GM12878 (cell line): ENCODE measurements at regions not wholly inside any gene's neighbourhood (a gene's known extent, or its start where the extent isn't known, plus 50 kb on each side); places are given as distances from the start of the nearest gene placed in this dataset.

Experiments used
- ATAC-seq: fragments of 200-7000 bp; cut with Tn5 transposase; 3 replicates; pipeline ENCODE4 v1.9.1; 2020; ENCODE audit warnings: mild to moderate bottlenecking, moderate library complexity
- BruUV-seq: library from RNA; stranded (reverse); fragments of 400-500 nt; replicated peaks from 2 replicates; lab custom pipeline; 2021; lab: Mats Ljungman, UMichigan
- CTCF ChIA-PET: fragments of 300-600 bp; sonication (Branson Sonifier 250); formaldehyde crosslinking; extraction: SDS; loops from one replicate; lab custom pipeline; 2021; ENCODE audit warnings: inconsistent platforms; lab: Yijun Ruan, JAX
- POLR2A ChIA-PET: fragments of 350-600 bp; formaldehyde crosslinking; extraction: SDS; loops from one replicate; lab custom pipeline; 2021; ENCODE audit warnings: inconsistent platforms; lab: Charles Lee
- RAD21 ChIA-PET: fragments of 300-600 bp; sonication (Branson Sonifier 250); formaldehyde crosslinking; loops from one replicate; lab custom pipeline; 2023; ENCODE audit warnings: antibody characterized with exemption; ENCODE audit not compliant: unreplicated experiment; lab: Charles Lee
- SMC1A ChIA-PET: fragments of 300-600 bp; sonication (Branson Sonifier 250); formaldehyde crosslinking; loops from one replicate; lab custom pipeline; 2023; ENCODE audit not compliant: unreplicated experiment, uncharacterized antibody; lab: Charles Lee
- DNase-seq: peaks from one replicate; pipeline ENCODE4 v3.0.0-alpha.2; 2011; ENCODE audit warnings: low read depth, low spot score
- FAIRE-seq: peaks from 3 replicates; lab custom pipeline; 2011; peaks lifted over from hg19 to GRCh38; lab: Jason Lieb, UNC
- H2AFZ ChIP-seq: 2 replicates; pipeline ENCODE4 v1.6.0; 2011; ENCODE audit warnings: low read depth, low read length, control low read depth; ENCODE audit not compliant: control insufficient read depth
- H3K27ac ChIP-seq: 2 replicates; pipeline ENCODE4 v1.5.1; 2011; ENCODE audit warnings: control low read depth; ENCODE audit not compliant: control insufficient read depth, insufficient read depth
- H3K27me3 ChIP-seq, 2 experiments: replicated peaks in 1 of 2; 2 replicates each; pipeline versions ENCODE4 v1.6.0 to v1.6.1; 2011; ENCODE audit warnings: low read length in 1 of 2; ENCODE audit not compliant: control insufficient read depth in 2 of 2, insufficient read depth in 2 of 2
- H3K36me3 ChIP-seq, 2 experiments: 2 replicates each; pipeline ENCODE4 v1.5.1; 2011; ENCODE audit warnings: low read length in 1 of 2; ENCODE audit not compliant: control insufficient read depth in 2 of 2, insufficient read depth in 2 of 2
- H3K4me1 ChIP-seq: 2 replicates; pipeline ENCODE4 v1.6.1; 2011; ENCODE audit warnings: mild to moderate bottlenecking, low read length, moderate library complexity, mixed read lengths; ENCODE audit not compliant: control insufficient read depth, insufficient read depth
- H3K4me2 ChIP-seq: 2 replicates; pipeline ENCODE4 v1.6.0; 2011; ENCODE audit warnings: control low read depth; ENCODE audit not compliant: control insufficient read depth, insufficient read depth
- H3K4me3 ChIP-seq: fragments of 200-600 bp; sonication (generic); 2 replicates; pipeline ENCODE4 v1.5.1; 2016
- H3K79me2 ChIP-seq: 2 replicates; pipeline ENCODE4 v1.6.0; 2011; ENCODE audit warnings: low read length; ENCODE audit not compliant: control insufficient read depth, insufficient read depth
- H3K9ac ChIP-seq: 2 replicates; pipeline ENCODE4 v1.8.0; 2011; ENCODE audit warnings: low read length, control low read depth, mixed read lengths; ENCODE audit not compliant: control insufficient read depth, insufficient read depth
- H3K9me3 ChIP-seq: replicated peaks from 3 replicates; pipeline ENCODE4 v1.5.1; 2011; ENCODE audit warnings: mild to moderate bottlenecking, low read length; ENCODE audit not compliant: control insufficient read depth, insufficient read depth
- H4K20me1 ChIP-seq: 2 replicates; pipeline ENCODE4 v1.6.0; 2011; ENCODE audit not compliant: control insufficient read depth, insufficient read depth
- BCLAF1 ChIP-seq: fragments of 450-650 bp; IDR thresholded peaks from 2 replicates; pipeline ENCODE4 v1.6.1; 2017; ENCODE audit warnings: antibody characterized with exemption, mild to moderate bottlenecking, moderate library complexity
- CBX5 ChIP-seq: sonication (generic); IDR thresholded peaks from 2 replicates; pipeline ENCODE4 v1.6.1; 2016; ENCODE audit warnings: low read depth, moderate library complexity, mild to moderate bottlenecking, inconsistent platforms
- EP300 ChIP-seq, 2 experiments: fragments of 150-350 bp in 1 of 2; IDR thresholded peaks; 2 replicates each; pipeline ENCODE4 v1.6.1; 2011 to 2012; ENCODE audit warnings: low read depth in 2 of 2, low read length in 2 of 2, borderline replicate concordance in 1 of 2, improper control_type of control experiment in 1 of 2, inconsistent platforms in 1 of 2; ENCODE audit not compliant: control insufficient read depth in 1 of 2
- MAX ChIP-seq: IDR thresholded peaks from 2 replicates; pipeline ENCODE4 v1.6.1; 2012; ENCODE audit warnings: low read depth, low read length, improper control_type of control experiment
- MLLT1 ChIP-seq: fragments of 450-650 bp; IDR thresholded peaks from 2 replicates; pipeline ENCODE4 v1.6.1; 2016; ENCODE audit warnings: mild to moderate bottlenecking
- RB1 ChIP-seq: fragments of 450-650 bp; formaldehyde crosslinking; IDR thresholded peaks from 2 replicates; pipeline ENCODE4 v1.6.1; 2017; ENCODE audit warnings: mild to moderate bottlenecking, borderline replicate concordance
- SMARCA5 ChIP-seq: fragments of 450-650 bp; IDR thresholded peaks from 2 replicates; pipeline ENCODE4 v1.6.1; 2017; ENCODE audit warnings: mild to moderate bottlenecking
- SREBF1 ChIP-seq: IDR thresholded peaks from 2 replicates; pipeline ENCODE4 v1.6.1; 2012; ENCODE audit warnings: mild to moderate bottlenecking, low read length
- STAT3 ChIP-seq: IDR thresholded peaks from 2 replicates; pipeline ENCODE4 v1.6.1; 2011; ENCODE audit warnings: low read depth, low read length, improper control_type of control experiment
- ZBTB4 ChIP-seq: fragments of 450-650 bp; formaldehyde crosslinking; IDR thresholded peaks from 2 replicates; pipeline ENCODE4 v1.4.0; 2022; ENCODE audit warnings: mild to moderate bottlenecking, moderate library complexity
- in situ Hi-C: fragments of 300-500 bp; cut with MboI; formaldehyde crosslinking; loops from 9 replicates; pipeline ENCODE4 v1.14.3; 2018; ENCODE audit warnings: mixed read lengths
- intact Hi-C: fragments of 100-400 bp; cut with micrococcal nuclease; formaldehyde crosslinking; loops from one replicate; pipeline ENCODE4 v1.14.2; 2022; ENCODE audit not compliant: unreplicated experiment

GRCh38 chr11:42043312-42043711, 583.9 kb upstream of the LRRC4C start:
- ChIA-PET POLR2A (no interaction called here), CTCF (no interaction called here), SMC1A (no interaction called here), RAD21 (no interaction called here)
- Histone ChIP-seq H3K27me3 (no peaks in the 10 kb centered on the region), H3K4me2 (no peak overlapping the region), H3K36me3 (no peaks in the 10 kb centered on the region), H3K4me1 (no peaks in the 10 kb centered on the region), H3K27ac (no peak overlapping the region), H4K20me1 (no peaks in the 10 kb centered on the region), H2AFZ (no peak overlapping the region), H3K9me3 (no peaks in the 10 kb centered on the region), H3K9ac (no peak overlapping the region), H3K79me2 (no peaks in the 10 kb centered on the region), H3K4me3 (no peak overlapping the region)
- intact Hi-C loops, result no loop called here
- ATAC-seq (no peak), FAIRE-seq (no peak), DNase-seq (no peak)
- in situ Hi-C loops, result no loop called here
- TF ChIP-seq SREBF1 (no peak), MAX (no peak), BCLAF1 (no peak), ZBTB4 (CRISPR knock-in tag) (no peak), MLLT1 (no peak), STAT3 (no peak), RB1 (no peak), EP300 (IDR thresholded peaks at IDR 0.05; ENCODE audit: borderline replicate concordance in 1 of 2, control insufficient read depth in 1 of 2, low read depth in 2 of 2, low read length in 2 of 2) (no peak), CBX5 (no peak), SMARCA5 (no peak)
- no TSS peak for BruUV-seq
